GM12892 (cell line): ENCODE measurements at regions not wholly inside any gene's neighbourhood (a gene's known extent, or its start where the extent isn't known, plus 50 kb on each side); places are given as distances from the start of the nearest gene placed in this dataset.

Source experiments
- DNase-seq: peaks from one replicate; pipeline ENCODE4 v3.0.0; 2011; ENCODE audit not compliant: insufficient read length
- FAIRE-seq: peaks from 2 replicates; lab custom pipeline; 2011; peaks lifted over from hg19 to GRCh38; lab: Jason Lieb, UNC
- POLR2A ChIP-seq: IDR thresholded peaks from 2 replicates; pipeline ENCODE4 v1.6.1; 2011; ENCODE audit warnings: low read depth, low read length, control low read depth
- POLR2AphosphoS5 ChIP-seq: IDR thresholded peaks from 2 replicates; pipeline ENCODE4 v1.6.1; 2011; ENCODE audit warnings: low read depth, low read length, control low read depth
- TAF1 ChIP-seq: IDR thresholded peaks from 2 replicates; pipeline ENCODE4 v1.6.1; 2011; ENCODE audit warnings: low read depth, mild to moderate bottlenecking, control low read depth, low read length, borderline replicate concordance

DNA sequence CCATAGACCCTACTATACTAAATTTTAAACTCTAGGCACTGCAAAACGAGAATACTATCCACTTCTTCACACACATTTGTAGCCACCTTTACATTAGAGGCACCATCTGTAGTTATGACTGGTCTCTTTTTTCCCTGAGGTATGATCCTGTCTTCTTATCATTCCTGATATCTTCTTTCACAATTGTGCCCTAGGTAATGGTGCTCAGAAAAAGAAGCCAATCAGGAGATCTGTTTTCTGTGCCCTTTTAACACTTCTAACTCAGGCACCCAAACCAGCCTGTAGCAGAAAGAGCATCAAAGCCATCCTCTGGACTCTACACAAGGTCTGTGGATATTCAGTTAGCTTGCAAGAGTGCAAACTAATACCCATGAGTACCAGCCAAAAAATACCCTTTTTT, 149.7 kb upstream of the SGK1 start:
- FAIRE-seq (no peak), DNase-seq (no peak)
- TF ChIP-seq POLR2A (no peak), POLR2AphosphoS5 (no peak), TAF1 (no peak)

DNA sequence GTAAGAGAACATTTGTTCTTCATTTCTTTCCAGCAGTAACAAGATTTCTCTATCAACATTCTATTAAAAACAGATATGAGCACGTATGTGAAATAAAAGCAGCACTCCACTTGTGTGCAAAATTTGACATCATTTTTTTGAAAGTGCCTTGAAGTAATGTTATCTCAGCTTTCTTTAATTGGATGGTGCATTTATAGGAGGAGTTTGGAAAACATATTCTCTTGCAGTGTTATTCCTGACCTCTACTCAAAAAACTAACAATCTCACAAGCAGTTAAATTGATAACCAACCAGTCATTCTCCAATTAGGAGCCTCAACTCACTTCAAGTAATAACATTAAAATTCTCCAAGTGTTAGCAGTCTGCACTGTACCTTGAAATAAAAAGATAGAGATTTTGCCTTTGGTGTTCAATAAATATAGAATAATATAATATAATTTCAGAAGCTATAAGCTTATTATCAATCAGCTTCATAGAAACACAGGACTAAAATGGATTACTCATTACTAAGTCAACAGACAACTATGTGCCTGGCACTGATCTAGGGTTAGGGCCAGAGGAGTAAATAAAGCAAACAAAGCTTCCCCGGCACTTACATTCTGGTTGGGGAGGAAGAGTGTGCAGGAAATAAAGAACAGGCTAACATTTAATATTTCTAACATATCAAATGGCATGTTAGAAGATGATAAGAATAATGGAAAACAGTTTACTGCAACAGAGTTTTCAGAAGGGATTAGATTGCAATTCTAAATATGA, 149.0 kb upstream of the SGK1 start:
- TF ChIP-seq POLR2AphosphoS5 (no peak), POLR2A (no peak), TAF1 (no peak)
- no peak for FAIRE-seq
- no peak for DNase-seq

DNA sequence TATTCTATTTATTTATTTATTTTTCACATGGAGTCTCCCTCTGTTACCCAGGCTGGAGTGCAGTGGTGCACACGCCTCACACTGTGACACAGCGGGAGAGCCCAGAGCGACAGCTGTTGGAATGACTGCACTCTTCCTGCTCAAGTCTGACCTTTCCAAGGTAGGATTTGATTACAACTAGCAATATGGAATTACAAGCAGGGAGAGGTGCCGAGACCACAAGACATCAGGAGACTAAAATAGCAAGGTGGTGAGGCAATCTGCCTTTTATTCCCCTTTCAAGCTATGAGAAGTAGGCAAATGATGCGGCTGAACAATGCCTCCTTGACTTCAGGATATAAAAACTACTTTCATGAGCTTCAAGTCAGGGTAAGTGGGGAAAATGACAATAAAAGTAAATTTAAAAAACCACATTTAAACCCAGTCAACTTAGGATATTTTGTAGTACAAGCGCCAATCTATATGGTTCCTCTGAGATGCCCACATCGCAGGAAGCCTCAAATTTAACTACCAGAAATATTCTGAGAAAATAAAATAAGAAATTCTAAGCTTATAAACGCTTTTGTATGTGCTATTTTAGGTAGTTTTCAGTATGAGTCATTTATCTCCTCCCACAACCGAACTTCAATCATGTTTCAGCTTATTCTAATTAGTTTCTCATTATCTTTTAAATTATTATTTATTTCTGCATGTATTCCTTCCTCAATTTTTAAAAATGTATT, 146.9 kb upstream of the SGK1 start:
- DNase-seq (no peak), FAIRE-seq (no peak)
- TF ChIP-seq POLR2AphosphoS5 (no peak), POLR2A (no peak), TAF1 (no peak)

DNA sequence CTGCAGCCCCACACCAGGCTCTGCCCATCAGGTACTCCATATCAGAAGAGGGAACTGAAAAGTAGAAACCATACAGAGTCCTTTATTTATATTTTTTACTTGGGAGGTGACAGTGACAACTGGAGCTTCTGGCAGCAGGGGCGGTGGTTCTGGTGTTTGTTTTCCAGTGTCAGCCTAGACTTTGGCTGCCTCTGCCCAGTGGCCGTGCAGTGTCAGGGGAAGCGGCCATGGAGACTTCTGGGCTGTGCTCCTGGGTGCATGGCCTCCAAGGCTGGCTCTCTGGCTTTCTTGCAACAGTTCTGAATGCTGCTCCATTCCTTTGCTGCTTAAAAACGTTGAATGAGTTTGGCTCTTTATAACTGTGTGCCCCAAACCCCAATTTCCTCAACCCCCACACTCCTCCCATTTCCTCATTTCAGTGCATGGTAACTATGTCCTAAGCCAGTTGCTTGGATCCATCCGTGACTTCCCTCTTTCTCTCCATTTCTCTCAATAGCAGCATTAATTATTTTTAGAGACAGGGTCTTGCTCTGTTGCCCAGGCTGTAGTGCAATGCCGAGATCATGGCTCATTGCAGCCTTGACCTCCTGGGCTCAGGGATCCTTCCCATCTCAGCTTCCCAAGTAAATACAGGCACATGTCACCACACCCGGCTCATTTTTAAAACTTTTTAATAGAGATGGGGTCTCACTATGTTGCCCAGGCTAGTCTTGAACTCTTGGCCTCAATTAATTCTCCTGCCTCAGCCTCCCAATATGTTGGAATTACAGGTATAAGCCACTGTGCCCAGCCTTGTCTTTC, 141.1 kb upstream of the SGK1 start:
- DNase-seq (no peak), FAIRE-seq (no peak)
- TF ChIP-seq POLR2AphosphoS5 (no peak), TAF1 (no peak), POLR2A (no peak)

DNA sequence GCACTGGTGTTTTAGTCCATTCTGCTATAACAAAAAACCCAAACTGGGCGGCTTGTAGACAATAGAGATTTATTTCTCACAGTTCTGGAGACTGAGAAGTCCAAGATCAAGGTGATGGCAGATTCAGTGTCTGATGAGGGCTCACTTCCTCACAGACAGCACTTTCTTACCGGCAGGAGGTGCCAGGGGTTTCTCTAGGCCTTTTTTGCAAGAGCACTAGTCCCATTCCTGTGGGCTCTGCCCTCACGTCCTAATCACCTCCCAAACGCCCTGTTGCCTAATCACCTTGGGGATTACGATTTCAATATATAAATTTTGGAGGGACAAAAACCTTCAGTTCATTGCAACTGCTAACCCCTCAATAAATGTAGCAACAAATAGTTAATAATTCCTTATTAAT, 140.0 kb upstream of the SGK1 start:
- no peak for TF ChIP-seq POLR2A
- no peak for TF ChIP-seq POLR2AphosphoS5
- TF ChIP-seq TAF1 = no peak
- FAIRE-seq (no peak), DNase-seq (no peak)

DNA sequence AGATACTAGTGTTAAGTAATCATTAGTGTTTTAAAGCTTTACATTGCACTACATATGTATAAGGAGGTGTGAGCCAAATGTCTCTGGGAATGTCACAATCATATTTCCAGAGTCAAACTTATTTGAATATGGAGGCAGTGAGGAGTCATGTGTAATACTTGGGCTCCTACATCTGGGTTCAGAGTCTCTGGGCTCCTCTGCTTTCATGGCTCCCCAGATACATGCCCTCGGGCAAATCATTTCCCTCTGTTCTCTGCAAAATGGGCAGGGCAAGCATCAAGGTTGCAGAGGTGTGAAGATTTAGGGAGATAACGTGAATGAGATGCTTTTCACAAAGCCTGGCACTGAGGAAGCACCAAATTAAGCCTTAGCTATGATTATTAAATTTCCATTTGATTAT, 138.3 kb upstream of the SGK1 start:
- DNase-seq = no peak
- TF ChIP-seq TAF1 (no peak), POLR2A (no peak), POLR2AphosphoS5 (no peak)
- FAIRE-seq = no peak

DNA sequence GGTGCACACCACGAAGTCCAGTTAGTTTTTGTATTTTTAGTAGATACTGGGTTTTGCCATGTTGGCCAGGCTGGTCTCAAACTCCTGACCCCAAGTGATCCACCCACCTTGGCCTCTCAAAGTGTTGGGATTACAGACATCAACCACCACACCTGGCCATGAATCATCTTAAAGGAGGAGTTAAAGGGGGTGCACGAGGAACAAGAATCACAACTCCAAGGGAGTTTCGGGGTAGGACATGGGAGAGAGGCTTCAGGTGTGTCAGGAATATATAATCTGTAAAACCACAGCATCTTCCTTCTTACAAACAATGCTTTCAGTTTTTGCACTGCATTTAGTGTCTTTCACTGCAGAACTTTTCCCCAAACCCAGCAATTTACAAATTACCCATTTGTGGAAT, 137.4 kb upstream of the SGK1 start:
- FAIRE-seq = no peak
- no peak for DNase-seq
- no peak for TF ChIP-seq POLR2AphosphoS5
- no peak for TF ChIP-seq POLR2A
- TF ChIP-seq TAF1 = no peak

DNA sequence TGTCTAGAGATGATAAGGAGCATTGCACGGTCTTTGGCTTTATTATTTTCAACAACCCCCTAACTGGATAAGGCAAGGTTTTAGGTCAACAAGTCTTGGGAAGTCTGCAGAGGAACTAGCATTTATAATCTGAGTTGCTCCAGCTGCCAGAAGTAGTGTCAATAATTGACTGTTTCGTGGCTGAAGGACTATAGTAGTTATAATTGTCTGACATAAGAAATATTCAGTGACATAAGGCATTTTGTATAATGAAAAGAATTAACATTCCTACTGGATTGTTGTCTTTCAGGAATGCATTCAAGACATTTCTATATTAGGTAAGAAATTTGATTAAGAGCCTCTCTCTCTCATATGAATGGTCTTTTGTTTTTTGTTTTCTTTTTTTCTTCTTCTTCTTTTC, 136.9 kb upstream of the SGK1 start:
- no peak for TF ChIP-seq POLR2A
- TF ChIP-seq POLR2AphosphoS5 = no peak
- TF ChIP-seq TAF1 = no peak
- DNase-seq = no peak
- no peak for FAIRE-seq

DNA sequence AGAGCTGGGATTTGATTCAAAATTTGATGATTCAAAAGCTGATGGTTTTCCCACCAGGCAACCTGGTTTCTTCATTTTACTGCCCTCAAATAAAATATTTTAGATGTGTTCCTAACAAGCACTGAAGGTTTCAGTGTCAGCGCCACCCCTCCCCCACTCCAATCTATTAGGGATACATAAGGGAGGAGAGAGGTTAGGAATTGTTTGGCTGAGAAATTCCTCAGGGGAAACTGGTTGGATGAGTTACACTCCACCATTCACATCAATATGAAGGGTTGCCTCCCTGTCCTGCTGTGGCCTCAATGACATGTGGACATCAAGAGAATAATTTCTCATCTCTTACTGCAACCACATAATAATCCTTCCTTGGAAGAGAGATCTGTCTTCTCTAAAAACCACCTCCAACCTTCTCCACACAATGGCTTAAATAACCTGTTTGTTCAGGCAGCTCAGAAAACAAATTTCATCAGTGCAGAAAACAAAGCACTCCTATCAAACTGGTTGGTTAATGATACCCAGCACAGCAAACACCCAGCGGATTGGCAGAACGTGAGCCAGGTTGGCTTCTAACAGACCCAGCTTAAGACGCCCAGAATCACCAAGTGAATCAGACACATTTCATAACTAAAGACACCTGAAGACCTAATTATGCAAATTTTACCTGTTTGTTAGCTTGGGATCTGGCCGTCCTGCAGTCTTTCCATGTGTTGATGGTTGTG, 136.0 kb upstream of the SGK1 start:
- FAIRE-seq (no peak), DNase-seq (no peak)
- TF ChIP-seq POLR2AphosphoS5 (no peak), POLR2A (no peak), TAF1 (no peak)

DNA sequence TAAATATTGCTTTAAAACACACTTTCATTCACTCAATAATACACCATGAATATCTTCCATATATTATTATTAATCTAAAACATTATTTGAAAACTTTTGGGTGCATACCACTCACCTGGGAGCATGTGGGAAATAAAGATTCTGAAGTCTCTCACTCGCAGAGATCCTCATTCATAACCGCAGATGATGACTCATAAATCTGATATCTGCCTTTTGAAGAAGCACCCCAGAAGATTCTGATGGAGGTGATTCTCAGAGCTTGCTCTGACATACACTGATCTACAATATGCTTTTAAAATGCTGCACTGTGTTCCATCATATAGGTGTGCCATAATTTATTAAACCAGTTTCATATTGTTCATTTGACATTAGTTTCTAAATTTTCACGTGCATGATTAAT, 135.0 kb upstream of the SGK1 start:
- DNase-seq = no peak
- no peak for FAIRE-seq
- TF ChIP-seq POLR2AphosphoS5 (no peak), TAF1 (no peak), POLR2A (no peak)

DNA sequence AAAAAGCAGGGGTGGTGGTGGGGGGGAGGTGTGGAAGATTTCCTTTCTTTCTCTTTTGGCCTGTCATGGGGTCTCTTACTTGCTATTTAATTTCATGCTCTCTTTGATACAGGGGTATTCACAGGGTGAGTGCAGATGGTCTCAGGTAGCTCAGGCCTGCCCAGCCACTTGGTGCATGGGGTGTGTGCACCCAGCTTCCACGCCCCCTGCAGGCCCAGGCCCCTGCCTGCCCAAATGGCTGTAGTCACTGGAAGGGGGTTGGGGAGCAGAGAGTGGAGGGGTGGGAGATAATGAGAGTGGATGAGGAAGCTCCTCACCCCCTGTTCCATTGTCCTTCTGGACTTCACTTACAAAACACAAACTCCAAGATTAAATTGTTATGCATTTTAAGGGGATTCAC, 133.6 kb upstream of the SGK1 start:
- no peak for DNase-seq
- no peak for FAIRE-seq
- TF ChIP-seq POLR2A (no peak), POLR2AphosphoS5 (no peak), TAF1 (no peak)
